ENCODE measurements at regions not wholly inside any gene's neighbourhood (a gene's known extent, or its start where the extent isn't known, plus 50 kb on each side); places are given as distances from the start of the nearest gene placed in this dataset.

DNA sequence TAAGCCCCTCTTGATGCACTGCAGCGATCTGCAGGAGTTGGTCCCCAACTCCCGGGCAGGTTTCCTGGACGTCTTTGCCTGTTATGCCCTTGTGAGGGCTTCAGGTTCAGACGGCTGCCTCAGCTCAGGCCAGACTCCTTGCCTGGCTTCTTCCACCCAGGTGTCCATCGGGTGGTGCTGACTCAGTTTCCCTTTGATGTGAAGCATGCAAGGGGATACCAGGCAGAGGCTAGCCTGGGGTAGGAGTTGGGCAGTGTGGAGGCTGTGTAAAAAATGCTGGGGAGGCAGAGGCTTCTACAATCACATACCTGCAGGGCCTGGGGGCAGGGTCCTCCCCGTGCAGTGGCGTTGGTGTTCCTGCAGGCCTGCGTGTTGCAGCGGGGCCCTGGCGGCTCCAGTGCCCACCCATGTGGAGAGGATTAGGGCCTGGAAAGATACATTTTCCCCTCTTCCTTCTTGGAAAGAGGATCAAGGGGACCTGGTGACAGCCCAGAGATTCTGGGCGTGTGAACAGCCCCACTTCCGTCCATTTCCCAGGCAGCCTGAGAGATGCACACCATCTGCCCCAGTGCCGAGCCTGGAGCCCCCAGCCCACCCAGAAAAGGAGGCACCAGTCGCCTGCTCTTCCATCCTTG lies 338.3 kb downstream of the DYSF start:
- no peak for DNase-seq

DNA sequence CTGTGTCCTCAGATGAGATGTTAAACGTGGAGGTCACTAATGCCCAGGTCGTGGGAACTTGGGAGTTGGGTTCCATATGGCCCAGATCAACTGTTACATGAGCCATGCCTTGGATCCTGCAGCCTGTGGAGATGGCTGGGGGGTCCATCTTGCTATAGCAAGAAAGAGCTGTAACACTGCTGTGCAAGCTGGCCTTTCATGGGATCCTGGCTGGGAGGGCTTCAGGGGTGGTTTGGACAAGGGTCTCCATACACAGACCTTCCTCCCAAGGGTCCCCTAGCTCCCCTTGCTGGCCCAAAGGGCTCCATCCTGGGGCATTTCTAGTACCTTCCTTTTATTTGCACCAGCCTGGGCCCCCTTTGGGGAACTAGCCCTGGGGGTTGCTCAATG lies 337.7 kb downstream of the DYSF start:
- DNase-seq: no peak

DNA sequence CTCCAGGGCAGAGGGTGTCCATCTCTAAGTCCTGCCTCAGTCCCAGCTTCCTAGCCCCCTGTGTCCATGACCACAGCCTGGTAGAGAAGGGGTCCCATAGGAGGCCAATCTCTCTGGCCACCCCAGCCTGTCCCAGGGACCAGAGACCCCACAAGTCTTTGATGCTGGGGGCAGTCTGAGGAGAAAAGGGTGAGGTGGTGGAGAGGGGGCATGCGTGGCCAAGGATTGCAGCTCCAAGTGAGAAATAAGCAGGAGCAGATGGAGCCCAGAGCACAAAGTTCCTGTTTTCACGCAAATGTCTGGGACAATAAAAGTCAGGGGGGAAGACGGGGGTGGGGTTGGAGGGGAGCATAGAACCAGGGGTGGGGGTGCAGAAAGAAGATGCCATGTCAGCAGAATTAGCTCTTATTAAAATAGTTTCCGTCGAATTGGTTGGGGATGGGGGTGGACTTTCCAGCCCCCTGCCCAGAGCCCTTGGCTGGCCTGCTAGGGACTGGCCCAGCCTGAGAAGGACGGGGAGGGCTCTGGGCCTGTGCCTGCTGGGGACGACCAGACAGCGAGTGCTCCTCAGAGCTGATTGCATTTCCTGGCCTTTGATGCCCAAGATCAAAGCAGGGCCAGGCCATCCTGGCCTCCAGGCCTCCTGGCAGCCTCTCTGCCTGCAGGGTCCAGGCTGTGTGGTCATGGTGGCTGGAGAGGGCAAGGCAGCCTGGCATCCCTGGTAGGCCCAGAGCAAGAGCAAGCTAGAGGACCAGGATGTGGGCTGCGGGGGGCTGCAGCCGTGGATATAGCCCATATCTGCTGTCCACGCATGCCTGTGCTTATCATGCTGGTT lies 337.1 kb downstream of the DYSF start:
- DNase-seq: no peak

DNA sequence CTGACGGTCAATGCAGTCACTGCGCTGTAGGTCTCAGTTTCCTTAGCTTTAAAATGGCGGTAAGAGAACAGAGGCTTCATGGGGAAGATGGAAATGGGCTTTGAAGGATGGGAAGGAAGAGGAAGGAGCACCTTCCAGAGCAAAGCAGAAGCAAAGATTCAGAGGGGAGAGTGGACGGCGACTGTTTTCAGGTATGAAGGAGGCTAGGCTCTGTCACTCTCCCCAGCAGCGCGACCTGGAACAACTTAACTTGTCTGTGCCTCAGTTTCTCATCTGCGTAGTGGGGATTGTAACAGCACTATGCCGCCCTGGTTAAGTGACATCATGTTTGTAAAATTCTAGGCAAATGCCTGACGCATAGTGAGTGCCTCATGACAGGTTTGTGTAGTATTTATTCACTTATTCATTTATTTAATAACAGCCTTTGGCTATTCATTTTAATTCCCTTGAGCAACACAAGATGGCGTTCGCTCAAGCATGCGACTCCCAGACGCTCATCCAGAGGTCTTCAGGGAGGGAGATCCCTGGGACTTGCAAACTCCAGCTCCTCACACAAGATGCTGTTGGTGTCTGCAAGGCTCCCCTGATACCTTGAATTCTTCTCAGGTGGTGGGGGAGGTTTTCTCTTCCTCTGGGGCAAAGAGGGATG lies 336.3 kb downstream of the DYSF start:
- DNase-seq: no peak

DNA sequence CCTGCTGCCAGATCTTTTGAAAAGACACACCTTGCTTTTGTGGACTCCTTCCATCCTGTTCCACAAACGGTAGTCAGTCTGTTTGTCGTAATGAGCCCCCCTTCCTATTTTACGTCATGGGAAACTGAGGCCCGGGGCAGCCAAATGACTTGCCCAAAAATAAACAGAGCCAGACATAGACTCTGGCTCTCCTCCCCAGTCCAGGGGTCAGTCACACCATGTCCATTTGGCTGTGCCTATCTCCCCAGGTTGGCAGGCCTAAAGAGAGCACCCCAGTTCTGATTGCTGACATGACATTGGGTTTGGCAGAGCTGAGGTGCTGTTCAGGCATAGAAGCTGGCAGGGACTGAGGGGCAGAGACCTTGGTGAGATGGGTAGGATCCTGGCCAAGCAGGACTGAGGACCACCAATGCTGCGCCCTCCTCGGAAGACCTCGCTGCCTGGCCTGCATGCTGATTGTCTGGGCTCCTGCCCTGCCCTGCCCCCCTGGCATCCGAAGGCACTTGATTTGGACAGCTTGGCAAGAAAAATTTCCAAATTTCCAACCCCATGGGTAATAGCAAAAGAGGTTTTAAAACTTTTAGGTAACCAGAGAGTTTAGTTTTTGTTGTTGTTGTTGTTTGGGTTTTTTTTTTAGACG lies 335.4 kb downstream of the DYSF start:
- no peak for DNase-seq

DNA sequence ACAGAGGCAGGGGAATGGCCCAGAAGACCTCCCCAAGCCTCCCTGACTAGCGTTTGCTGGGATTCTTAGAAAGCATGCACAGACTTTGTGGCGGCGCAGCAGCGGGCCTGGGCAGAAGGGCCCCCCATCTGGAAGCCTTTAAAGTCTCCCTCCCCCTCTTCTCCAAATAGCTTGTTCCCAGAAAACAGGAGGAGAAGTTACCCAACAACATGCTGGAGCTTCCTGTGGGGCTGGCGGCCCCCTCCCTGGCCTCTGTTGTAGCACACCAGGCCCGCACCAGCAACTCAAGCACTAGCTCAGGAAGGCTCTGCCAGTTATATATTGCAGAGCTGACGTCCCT lies 334.8 kb downstream of the DYSF start:
- DNase-seq: no peak

DNA sequence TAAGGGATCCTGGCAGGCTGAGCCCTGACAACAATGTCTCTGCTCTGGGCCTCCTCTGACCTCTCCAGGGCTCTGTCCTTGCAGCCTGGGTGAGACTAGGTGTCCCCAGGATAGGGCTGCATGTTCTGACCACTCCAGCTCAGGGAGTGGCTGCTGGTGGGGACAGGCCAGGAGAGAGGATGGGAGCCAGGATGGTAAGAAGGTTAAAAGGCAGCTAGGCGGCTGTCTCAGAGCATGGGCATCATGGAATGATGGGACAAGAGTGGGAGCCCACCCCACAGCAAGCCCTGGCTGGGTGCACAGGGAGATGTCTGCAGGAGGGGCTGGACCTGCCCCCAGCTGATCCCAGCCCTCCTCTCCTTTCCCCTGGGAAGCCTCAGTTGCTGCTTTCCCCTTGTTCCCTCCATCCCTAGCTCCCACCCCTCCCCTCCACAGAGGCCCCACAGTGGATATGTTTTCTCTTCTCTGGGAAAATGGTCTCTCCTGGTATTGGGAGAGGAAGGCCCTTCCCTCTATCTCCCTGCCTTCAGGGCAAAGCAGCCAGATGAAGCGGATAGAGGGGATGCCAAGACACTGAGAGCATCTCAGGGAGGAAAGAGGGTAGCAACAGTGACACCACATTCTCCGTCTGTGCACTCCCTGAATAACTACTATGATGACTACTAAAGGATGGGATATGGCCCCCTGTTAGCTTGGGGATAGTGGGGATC lies 334.3 kb downstream of the DYSF start:
- no peak for DNase-seq

DNA sequence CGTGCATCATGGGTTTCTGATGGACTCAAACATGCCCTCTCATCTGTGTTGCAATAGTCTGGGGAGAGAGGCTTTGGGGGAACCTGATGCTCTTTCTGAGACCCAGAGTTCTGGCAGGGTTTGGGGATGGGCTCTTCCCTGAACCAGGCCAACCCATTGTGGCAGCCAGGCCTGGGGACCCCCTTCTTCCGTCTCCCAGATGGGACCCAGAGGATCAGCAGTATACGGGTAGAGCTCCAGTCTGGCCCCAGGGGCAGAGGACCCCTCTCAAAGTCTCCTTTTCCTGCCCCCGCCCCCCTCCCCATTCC lies 333.7 kb downstream of the DYSF start:
- no peak for DNase-seq

DNA sequence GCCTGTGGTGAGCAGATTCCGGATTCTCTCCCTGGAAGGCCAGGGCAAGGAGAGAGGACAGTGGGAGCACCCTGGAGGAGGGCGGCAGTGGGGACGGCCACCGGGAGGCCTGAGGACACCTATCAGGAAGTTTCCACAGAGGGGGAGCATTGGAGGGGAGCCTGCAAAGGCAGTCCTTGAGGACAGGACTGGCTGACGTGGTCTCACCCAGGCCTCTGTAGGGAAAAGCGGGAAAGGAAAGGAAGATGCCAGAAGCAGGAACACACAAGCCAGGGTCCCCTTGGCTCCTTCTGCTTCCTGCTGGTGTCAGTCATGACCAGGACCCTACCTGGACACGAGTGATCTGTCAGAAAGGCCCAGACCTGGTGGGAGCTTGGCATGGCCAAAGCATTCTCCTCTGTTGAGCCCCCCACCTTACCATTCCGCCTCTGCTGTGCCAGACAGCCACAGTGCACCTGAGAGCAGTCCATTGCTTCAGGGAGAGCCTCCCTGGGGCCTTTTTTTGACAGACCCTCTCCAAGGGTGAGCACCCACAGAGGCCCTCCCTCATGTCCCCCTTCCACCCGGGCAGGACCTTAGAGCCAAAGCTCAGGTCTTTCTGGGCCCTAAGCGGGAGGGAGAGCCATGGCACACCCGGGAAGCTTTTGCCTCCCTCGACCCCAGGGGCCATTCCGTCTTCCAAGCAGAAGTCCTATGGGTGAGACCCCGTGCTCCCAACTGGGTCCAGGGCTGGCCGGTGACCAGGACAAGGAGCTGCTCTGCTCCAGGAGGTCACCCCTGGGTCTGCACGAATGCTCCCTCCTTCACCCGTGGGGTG lies 333.1 kb downstream of the DYSF start:
- DNase-seq: no peak

DNA sequence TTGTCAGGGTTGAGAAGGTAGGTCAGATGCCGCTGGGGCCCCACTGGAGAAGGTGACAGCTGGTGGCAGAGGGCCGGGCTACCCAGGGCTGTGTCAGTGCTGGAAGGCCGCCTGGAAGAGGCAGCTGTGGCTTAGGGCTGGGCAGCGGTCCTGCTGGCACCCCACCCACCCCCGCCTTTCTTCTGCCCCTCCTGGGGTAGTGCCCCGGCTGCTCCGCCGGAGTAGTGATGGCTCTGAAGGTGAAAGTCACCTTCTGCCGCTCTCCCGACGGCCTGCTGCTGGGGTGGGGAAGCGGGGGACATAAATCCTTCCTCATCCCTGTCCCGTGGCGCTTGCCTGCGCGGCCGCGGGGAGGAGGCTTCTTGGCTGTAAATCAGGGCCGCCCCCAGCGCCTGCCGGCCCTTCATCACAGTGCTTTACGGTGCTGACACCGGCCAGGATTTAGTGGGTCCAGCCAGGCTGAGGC lies 332.2 kb downstream of the DYSF start:
- DNase-seq: peak; percentile 32

DNA sequence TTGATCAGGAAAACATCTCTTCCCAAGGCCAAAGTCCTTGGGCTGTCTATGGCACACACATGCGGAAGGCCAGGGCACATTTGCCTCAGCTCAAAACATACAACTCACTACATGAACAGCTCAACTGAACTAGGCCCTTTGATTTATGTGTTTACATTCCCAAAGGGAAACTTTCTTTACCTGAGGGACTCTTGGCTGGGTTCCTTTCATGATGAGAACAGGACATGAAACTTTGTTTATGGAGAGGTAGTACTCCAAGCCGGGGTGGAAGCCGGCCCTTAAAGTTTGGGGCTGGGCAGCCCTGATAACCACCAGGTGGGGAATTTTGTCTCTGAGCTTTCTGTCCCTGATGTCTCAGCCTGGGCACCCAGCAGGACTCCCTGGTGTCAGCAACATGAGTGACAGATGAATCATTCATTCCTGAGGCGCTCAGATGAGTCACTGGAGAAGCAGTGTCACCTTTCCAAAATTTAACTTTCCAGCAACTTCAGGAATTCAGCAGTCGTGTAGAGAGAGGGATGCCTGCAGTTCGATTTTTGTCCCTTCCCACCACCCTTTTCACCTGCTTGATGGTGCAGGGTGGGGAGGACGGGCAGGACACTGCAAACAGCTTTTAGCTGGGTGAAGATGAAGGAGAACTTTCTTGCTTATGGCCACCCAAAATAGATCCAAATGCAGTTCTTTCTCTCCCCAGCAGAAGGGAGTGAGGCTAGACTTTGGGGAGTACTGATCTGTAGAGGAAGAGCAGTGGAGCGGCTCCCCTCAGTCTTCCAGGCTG lies 331.6 kb downstream of the DYSF start:
- DNase-seq: no peak

DNA sequence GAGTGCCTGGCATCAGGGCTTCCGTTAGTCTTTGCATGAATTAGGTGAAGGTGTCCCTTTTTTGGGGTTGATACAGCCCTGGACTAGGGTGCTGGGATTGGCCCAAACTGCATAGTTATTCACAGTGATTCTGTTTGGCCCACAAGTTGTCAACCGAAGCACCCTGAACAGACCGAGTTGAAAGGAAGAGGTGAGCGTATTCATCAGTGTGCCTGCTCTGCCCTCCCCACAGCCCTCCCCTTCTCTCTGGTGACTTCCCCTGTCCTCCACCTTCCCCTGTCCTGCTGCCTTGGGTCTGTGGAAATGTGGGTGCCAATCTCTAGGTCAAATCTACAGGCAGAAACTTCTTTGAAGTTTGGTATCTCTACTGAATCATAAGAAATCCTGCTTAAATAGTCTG lies 330.5 kb downstream of the DYSF start:
- no peak for DNase-seq

DNA sequence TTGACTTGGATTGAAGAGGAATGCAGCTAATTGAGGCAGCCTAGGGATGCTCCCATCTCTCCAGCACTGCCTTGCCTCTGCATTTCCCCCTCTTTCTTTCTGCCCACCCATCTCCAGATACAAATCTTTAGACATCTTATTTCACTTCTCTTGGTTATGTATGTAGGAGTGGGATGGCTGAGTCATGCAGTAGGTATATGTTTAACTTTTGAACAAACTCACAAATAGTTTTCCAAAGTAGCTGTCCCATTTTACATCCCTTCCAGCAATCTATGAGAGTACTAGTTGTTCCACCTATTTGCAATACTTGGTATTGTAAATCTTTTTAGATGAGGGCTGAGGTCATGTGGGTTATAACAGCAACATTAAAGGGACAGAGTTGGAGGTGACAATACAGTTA lies 329.9 kb downstream of the DYSF start:
- DNase-seq: no peak

DNA sequence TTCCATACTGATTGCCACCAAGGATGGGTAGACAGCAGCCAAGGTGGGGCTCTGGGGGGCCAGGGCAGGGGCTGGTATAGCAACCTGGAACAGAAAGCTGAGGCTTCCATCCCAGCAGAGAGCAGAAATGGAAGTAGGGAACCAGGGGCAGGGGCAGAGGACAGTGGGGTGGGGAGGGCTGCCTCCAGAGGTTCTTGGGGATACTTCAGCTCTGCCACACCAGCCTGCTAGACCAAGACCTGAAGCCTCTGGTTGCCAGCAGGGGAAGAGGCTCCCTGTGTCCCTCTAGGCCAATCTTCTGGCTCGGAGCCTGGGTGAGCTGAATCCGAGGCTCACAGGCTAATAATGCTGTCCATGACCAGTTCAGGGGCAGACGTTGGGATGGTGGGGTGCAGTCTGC lies 329.0 kb downstream of the DYSF start:
- no peak for DNase-seq

DNA sequence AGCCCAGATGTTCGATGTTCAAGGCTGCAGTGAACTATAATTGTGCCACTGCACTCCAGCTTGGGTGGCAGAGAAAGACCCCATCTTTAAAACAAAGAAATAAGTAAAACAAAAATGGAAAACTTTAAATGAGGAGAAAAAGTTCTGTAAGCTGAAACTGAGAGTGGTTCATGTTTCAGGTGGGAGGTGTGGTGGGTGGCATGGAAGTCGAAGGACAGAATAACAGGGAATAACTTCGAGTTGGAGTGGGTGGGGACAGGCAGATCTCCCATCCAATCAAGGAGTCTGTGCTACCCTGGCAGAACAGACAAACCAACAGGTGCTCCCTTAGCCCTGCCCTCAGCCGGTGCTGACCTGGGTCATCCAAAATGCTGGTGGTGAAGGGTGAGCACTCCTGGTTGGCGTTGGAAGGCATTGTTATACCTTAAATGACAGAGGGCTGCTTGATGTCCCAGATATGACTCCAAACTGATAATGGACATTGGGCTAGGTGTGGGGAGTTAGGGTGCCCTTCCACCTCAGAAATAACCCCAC lies 328.4 kb downstream of the DYSF start:
- DNase-seq: no peak

DNA sequence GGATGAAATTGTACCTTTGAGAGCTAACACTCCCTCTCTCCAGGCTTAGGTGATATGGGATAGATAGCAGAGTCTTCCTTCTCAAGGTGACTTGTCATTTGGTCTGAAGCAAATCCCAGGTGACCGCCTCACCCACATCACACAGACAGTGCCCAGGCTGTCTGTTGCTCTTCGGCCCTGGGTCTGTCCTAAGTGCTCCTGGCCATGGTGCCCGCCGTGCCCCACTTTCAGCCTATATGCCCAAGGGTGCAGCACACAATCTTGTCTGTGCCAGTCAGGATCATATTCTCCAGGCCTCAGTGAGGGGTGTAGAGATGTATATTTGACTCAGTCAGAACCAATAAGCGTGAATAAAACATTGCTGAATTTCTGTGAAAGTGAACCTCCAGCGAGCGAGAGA lies 326.8 kb downstream of the DYSF start:
- no peak for DNase-seq

DNA sequence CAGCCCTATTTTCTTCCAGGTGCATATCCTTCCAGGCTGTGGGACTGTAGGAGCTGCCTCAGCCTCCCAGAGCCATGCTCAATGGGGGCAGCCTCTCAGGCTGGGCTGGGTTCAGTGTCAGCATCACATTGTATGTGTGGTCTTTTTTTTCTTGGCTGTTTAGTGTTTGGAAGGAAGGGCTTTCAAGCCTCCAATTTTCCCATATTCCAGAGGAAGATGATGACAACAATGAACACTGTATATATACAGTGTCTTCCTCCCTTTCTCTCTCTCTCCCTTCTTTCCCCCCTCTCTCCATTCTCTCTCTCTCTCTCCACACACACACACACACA lies 326.4 kb downstream of the DYSF start:
- no peak for DNase-seq

DNA sequence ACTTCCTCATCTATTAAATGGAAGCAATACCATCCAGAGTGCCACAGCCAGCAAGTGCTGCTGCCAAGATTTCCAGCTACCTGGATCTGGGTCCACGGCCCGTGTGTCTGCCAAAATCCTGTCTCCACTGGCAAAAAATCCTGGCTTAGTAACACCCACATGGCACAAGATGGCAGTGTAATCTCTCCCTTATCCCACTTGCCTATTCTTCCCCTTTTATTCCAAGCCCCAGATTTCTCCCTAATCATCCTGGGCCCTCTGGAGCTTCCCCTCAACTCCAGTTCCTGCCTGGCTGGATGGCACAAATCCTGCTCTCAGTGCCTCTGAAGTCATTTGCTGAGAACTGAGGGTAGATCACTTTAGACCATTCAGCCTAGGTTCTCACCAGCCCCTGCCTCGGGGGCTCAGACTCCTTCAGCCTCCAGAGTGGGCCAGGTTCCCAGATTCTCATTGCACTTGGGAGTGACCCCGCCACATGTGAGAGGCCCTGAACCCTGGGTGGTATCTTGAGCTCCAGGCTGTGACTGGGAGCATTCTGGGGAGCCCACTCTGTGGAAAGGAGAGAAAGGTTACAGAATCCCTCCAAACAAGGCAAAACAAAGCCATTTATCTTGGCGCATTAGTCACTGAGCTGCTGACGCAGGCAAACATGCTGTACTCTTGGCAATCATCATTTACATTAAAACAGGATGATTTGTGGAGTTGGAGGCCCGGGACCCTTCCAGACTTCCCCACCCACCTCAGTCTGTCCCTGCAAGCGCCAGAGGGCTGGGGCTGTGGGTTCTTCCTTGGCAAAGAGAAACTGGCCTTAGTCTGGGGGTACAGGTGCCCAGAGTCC lies 325.8 kb downstream of the DYSF start:
- no peak for DNase-seq

DNA sequence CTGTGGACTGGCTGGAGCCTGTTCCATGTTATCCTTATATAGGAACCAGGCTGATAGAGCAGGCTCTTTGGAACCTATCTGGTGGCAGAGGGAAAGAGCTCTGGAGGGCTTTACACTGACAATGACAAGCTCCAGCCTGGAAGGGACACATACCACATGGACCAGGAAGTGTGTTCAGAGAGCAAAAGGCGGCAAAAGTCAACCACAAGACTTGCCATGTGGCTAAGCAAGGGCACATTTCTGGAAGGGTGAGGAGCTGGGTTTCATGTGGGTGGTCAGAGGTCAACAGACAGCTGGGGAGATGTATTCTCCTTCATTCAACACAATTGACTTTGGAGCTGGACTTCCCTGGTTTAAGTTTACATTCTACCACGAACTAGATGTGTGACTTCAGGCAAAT lies 325.2 kb downstream of the DYSF start:
- DNase-seq: no peak

DNA sequence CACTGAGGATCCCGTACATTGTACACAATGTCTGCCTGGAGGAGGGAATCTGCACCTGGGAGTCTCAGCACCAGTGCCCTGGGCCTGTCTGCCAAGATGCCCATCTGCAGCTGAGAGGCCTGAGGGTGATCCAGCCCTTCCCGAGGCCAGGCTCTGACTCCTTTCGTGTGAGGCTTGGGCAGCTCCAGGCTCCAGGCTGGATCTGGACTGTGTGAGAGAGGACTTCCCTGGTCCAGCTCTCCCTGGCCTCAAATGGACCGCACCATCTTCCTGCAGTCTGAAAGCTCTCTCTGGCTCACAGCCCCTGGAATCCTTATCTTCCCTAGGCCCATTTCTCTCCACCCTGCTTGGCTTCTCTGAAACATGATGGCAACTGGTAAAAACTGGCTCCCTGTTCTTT lies 324.6 kb downstream of the DYSF start:
- no peak for DNase-seq
